ENCODE measurements at regions not wholly inside any gene's neighbourhood (a gene's known extent, or its start where the extent isn't known, plus 50 kb on each side); places are given as distances from the start of the nearest gene placed in this dataset.
A peak's percentile ranks its signal among the peaks of the same experiment; 100 is the strongest.

DNA sequence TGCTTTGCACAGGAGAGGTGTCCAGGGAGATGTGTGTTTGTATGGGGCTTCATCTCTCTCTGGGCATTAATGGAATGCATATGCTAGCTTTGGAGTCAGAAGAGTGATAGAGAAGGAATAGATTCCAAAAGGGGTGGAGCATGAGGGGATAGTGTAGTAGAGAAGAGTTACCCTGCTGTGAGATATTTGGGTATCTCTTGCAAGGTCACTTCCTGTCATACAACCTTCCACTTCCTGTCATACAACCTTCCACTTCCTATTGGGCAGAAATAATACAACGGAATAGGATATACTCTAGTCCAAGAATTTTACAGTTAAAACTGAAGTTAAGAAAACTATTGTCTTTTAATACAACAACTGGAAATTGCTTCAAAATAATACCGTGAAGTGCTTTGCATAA lies 351.8 kb upstream of the FMN2 start:
- CTCF ChIA-PET, result no interaction called here
- peak overlapping the region; percentile 10 for H3K27ac Mint-ChIP-seq
- H3K4me3 Mint-ChIP-seq, result no peak overlapping the region
- ATAC-seq (no peak), DNase-seq (no peak)
- H3K4me1 Mint-ChIP-seq, result peaks cover 13% of the 10 kb centered on the region
- H3K9me3 Mint-ChIP-seq (ENCODE audit: low read depth), result peaks cover 3% of the 10 kb centered on the region
- H3K27me3 Mint-ChIP-seq, result peaks cover 3% of the 10 kb centered on the region
- H3K36me3 Mint-ChIP-seq, result peaks cover 11% of the 10 kb centered on the region

DNA sequence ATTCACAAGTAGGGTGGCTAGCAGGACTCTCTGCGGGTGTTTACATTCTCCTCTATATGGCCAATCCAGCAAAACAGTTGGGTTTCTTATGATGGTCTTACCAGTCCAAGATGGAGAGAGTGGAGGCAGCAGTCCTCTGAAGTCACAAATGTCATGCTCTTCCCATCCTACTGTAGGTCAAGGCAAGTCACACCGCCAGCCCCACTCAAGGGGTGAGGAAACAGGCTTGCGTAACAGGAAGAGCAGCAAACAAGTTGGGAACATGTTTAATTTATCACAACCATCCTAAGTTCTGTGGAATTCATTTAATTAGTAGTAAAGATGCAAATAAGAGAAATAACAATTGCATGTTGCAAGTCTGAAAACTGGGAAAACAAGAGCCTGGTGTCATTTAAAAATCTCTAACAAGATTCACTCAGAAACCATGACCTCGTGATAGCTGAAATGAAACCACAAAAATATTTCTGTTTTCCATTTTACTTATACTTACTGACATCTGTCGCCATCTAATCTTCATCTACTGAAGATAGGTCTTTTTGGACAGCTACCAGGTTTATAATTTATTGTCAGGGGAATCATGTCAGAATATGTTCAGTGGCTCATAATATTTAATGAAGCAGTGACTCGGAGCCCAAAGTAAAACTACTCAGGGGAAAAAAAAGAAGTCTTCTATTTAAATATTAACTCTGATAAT lies 349.1 kb upstream of the FMN2 start:
- DNase-seq, result no peak
- H3K4me3 Mint-ChIP-seq, result no peak overlapping the region
- H3K4me1 Mint-ChIP-seq, result peaks cover 11% of the 10 kb centered on the region
- peaks cover 3% of the 10 kb centered on the region for H3K27me3 Mint-ChIP-seq
- peaks cover 3% of the 10 kb centered on the region for H3K9me3 Mint-ChIP-seq (ENCODE audit: low read depth)
- CTCF ChIA-PET, result no interaction called here
- ATAC-seq, result no peak
- no peak overlapping the region for H3K27ac Mint-ChIP-seq
- H3K36me3 Mint-ChIP-seq, result peaks cover 11% of the 10 kb centered on the region

DNA sequence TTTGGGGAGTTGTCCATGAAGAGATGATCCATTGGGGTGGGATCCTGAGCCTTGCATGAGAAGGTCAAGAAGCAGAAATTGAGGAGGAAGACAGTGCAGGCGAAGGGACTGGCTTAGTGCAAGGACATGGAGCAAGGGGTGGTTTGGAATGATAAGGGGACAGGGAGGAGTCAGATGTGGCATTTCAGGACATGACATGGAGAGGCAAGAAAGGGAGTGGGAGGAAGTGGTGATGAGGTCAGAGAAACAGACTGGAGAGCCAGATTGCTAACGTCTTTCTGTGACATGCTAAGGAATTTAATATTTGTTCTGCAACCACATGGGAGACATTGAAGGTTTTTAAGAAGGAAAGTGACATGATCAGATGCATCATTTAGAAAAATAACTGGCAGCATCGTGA lies 346.8 kb upstream of the FMN2 start:
- H3K9me3 Mint-ChIP-seq (ENCODE audit: low read depth), result peaks cover 1% of the 10 kb centered on the region
- peaks cover 9% of the 10 kb centered on the region for H3K36me3 Mint-ChIP-seq
- H3K4me3 Mint-ChIP-seq, result no peak overlapping the region
- no peaks in the 10 kb centered on the region for H3K27me3 Mint-ChIP-seq
- CTCF ChIA-PET, result no interaction called here
- ATAC-seq (no peak), DNase-seq (no peak)
- peaks cover 7% of the 10 kb centered on the region for H3K4me1 Mint-ChIP-seq
- no peak overlapping the region for H3K27ac Mint-ChIP-seq

DNA sequence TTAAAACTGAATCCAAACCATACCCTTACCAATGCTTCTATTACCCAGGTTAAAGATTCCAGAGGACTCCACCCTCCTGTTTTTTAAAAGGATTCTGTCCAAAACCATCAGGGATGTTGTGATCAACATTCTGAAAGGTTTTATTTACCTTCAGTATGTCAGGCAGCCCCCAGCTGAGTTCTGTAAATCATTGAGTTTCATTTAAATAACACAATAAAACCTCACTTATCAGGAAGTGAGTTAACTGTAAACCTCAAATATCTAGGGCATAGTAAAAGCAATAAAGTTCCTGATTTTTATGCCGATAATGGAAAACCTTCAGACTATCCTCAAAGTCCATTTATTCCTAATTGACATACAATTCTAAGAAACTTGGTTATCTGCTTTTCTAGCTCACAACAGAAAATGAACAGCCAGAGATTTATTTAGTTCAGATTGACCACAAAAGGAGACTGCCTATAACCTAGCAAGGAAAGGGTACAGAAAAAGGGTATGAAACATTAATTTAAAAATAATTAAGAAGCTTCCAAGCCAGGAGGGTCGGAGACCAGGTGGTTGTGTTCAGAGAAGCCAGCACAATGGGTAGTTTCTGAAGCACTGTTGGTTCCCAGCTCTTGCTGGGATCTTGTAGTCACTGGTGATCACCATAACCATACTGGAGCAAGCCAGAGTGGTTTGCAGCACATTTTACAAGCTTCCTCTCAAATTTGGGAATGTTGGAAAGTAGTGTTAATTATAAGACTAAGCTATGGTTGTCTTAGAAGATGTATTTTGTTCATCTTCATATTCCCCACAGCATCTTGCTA lies 336.4 kb upstream of the FMN2 start:
- no peak overlapping the region for H3K4me3 Mint-ChIP-seq
- DNase-seq (no peak), ATAC-seq (no peak)
- no peaks in the 10 kb centered on the region for H3K4me1 Mint-ChIP-seq
- H3K27me3 Mint-ChIP-seq, result no peaks in the 10 kb centered on the region
- no peak overlapping the region for H3K27ac Mint-ChIP-seq
- CTCF ChIA-PET, result no interaction called here
- no peaks in the 10 kb centered on the region for H3K36me3 Mint-ChIP-seq
- H3K9me3 Mint-ChIP-seq (ENCODE audit: low read depth), result no peaks in the 10 kb centered on the region

DNA sequence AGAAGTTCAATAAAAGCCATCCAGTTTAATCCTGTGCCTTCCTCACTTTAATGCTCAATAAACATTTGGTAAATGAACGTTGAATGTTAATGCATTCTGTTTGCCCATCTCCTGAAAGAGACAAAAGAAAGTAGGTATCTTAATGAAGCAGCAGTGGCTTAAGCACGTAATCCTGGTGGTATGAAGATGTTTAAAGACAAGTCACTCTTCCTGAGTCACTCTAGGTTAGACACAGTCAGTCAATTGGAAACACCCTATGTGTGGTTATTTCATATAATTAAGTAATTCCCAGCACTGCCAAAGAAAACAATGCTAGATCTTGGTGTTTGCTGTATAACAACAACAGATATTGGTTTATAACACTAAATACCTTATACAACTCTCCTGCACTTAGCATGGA lies 334.0 kb upstream of the FMN2 start:
- ATAC-seq, result no peak
- no peak overlapping the region for H3K4me3 Mint-ChIP-seq
- CTCF ChIA-PET, result no interaction called here
- no peak overlapping the region for H3K27ac Mint-ChIP-seq
- no peaks in the 10 kb centered on the region for H3K27me3 Mint-ChIP-seq
- H3K36me3 Mint-ChIP-seq, result no peaks in the 10 kb centered on the region
- H3K9me3 Mint-ChIP-seq (ENCODE audit: low read depth), result no peaks in the 10 kb centered on the region
- no peak for DNase-seq
- no peaks in the 10 kb centered on the region for H3K4me1 Mint-ChIP-seq

DNA sequence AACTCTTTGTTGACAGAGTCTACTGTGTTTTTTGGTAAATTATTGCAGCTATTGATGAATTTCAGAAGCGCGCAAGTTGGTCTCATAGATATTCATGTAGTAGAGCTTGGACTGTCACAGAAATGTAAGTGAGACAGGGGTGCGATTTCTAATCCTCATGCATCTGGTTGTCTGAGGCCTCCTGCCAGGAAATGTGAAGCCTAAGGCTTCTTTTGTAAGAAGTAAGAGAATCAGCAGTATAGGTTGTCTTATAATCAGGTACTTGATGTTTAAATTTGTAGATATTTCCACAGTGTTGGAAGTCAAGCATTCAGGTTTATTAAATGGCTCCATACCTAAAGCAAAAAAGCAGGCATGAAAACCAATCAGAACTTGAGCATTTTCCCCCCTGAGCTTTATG lies 332.9 kb upstream of the FMN2 start:
- CTCF ChIA-PET, result no interaction called here
- Mint-ChIP-seq H3K9me3 (ENCODE audit: low read depth) (no peaks in the 10 kb centered on the region), H3K27ac (no peak overlapping the region), H3K36me3 (no peaks in the 10 kb centered on the region), H3K27me3 (no peaks in the 10 kb centered on the region), H3K4me1 (no peaks in the 10 kb centered on the region), H3K4me3 (no peak overlapping the region)
- DNase-seq (no peak), ATAC-seq (no peak)

DNA sequence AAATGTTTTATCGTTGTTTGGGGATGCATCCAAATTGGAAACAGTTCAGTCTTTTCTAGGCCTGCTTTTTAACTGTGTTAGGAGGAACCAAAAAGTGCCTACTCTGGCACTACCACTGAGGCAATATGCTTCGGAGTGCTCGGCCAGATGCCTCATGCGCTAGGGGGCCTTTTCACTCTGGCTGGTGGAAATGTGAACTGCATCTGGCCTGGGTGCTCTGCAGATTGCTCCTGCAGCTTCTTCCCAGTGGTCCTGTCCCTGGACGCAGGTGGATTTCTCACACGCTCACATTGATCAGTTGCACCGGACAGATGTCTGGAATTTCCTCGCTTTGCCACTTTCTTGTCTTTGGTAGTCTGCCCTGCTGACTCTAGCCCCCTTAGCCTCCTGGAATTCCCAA lies 330.2 kb upstream of the FMN2 start:
- no peaks in the 10 kb centered on the region for H3K4me1 Mint-ChIP-seq
- no peaks in the 10 kb centered on the region for H3K27me3 Mint-ChIP-seq
- ATAC-seq (no peak), DNase-seq (no peak)
- CTCF ChIA-PET, result no interaction called here
- no peak overlapping the region for H3K4me3 Mint-ChIP-seq
- no peaks in the 10 kb centered on the region for H3K36me3 Mint-ChIP-seq
- no peak overlapping the region for H3K27ac Mint-ChIP-seq
- no peaks in the 10 kb centered on the region for H3K9me3 Mint-ChIP-seq (ENCODE audit: low read depth)

DNA sequence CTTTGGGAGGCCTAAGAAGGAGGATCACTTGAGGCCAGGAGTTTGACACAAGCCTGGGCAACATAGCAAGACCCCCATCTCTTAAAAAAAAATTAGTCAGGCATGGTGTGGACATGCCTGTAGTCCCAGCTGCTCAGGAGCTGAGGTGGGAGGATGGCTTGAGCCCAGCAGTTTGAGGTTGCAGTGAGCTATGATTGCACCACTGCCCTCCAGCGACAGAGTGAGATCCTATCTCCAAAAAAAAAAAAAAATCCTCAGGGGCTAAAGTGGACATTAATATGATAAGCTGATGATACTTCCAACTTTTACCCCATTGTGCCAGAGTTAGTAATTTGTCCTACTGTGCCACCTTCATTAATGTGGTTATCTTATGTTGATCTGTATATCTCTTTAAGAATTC lies 327.8 kb upstream of the FMN2 start:
- H3K27ac Mint-ChIP-seq, result no peak overlapping the region
- ATAC-seq, result no peak
- H3K9me3 Mint-ChIP-seq (ENCODE audit: low read depth), result no peaks in the 10 kb centered on the region
- CTCF ChIA-PET, result no interaction called here
- no peak overlapping the region for H3K4me3 Mint-ChIP-seq
- no peak for DNase-seq
- no peaks in the 10 kb centered on the region for H3K36me3 Mint-ChIP-seq
- no peaks in the 10 kb centered on the region for H3K4me1 Mint-ChIP-seq
- H3K27me3 Mint-ChIP-seq, result no peaks in the 10 kb centered on the region

DNA sequence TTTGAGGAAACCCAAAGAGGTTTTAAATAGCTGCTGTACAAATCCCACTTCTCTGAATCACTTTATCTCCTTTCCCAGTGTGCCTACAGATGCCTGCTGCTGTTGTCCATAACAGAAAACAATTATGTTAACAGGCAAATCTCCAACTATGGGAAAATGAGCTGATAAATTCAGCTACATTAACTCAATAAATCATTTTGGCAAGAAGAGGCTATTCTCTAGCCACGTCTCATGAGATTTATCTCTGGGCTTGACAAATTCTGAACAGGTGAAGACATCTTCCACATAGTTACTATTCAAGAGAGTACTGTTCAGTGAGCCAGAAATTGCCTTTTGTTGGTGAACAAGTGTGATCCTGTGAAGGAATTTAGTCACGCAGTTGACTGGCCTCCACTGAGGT lies 327.1 kb upstream of the FMN2 start:
- DNase-seq (no peak), ATAC-seq (no peak)
- Mint-ChIP-seq H3K27ac (no peak overlapping the region), H3K4me3 (no peak overlapping the region), H3K4me1 (no peaks in the 10 kb centered on the region), H3K36me3 (no peaks in the 10 kb centered on the region), H3K9me3 (ENCODE audit: low read depth) (no peaks in the 10 kb centered on the region), H3K27me3 (no peaks in the 10 kb centered on the region)
- CTCF ChIA-PET, result no interaction called here

DNA sequence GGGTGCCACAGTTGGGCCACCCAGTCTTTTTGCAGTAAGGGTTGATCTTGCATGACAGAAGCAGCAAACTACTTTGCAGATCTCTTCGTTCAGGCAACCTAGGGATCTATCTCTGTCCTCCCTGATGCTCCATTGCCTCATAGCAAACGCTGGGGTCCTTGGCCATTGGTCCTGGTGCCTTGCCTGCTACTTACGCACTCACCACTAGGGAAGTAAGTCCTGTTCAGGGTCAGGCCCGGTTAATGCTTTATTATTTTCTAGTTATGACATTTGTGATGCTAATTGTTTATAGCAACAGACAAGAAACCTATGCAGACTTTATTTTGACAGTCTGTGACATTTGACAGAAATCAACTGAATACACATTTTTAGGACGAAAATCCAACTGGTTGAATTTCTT lies 326.5 kb upstream of the FMN2 start:
- ATAC-seq, result no peak
- Mint-ChIP-seq H3K4me1 (no peaks in the 10 kb centered on the region), H3K4me3 (no peak overlapping the region), H3K9me3 (ENCODE audit: low read depth) (no peaks in the 10 kb centered on the region), H3K27ac (no peak overlapping the region), H3K36me3 (no peaks in the 10 kb centered on the region), H3K27me3 (no peaks in the 10 kb centered on the region)
- no peak for DNase-seq
- CTCF ChIA-PET, result no interaction called here

DNA sequence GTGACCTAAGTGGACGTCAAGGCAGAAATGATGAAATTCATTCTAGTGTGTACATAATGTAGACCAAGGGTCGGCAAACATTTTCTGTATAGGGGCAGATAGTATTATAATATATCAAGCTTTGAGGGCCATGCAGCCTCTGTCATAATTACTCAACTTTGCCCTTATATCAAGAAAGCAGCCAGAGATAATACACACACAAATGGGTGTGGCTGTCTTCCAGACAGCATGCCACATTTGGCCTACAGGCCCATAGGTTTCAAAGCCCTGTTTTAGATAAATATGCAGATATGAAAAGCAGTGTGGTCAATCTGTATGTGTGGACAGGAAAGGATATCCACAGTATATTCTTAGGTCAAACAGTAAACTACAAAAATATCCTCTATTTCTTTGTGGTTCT lies 320.1 kb upstream of the FMN2 start:
- ATAC-seq (no peak), DNase-seq (no peak)
- Mint-ChIP-seq H3K9me3 (ENCODE audit: low read depth) (no peaks in the 10 kb centered on the region), H3K4me3 (no peak overlapping the region), H3K4me1 (no peaks in the 10 kb centered on the region), H3K36me3 (peaks cover under 1% of the 10 kb centered on the region), H3K27me3 (no peaks in the 10 kb centered on the region), H3K27ac (no peak overlapping the region)
- CTCF ChIA-PET, result no interaction called here

DNA sequence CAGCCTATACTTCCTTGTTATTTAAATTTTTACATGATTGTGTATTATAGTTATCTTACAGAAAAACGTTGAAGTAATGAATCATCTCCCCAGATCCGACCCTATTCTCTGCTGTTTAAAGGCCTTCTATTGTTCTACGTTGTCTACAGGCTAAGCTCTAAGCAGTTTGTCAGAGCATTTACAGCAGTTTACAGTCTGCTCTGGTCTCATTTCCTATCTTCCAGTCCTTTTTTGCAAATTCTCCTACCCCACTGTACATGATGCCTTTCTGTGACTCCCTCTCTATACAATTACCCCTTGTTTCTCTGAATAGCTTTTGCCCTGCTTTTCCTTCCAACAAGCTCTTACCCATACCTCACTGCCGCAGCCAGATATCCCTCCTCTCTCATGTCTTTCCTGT lies 319.2 kb upstream of the FMN2 start:
- CTCF ChIA-PET, result no interaction called here
- ATAC-seq (no peak), DNase-seq (no peak)
- H3K4me1 Mint-ChIP-seq, result no peaks in the 10 kb centered on the region
- H3K27me3 Mint-ChIP-seq, result no peaks in the 10 kb centered on the region
- H3K36me3 Mint-ChIP-seq, result peaks cover 1% of the 10 kb centered on the region
- no peak overlapping the region for H3K27ac Mint-ChIP-seq
- H3K9me3 Mint-ChIP-seq (ENCODE audit: low read depth), result no peaks in the 10 kb centered on the region
- H3K4me3 Mint-ChIP-seq, result no peak overlapping the region

DNA sequence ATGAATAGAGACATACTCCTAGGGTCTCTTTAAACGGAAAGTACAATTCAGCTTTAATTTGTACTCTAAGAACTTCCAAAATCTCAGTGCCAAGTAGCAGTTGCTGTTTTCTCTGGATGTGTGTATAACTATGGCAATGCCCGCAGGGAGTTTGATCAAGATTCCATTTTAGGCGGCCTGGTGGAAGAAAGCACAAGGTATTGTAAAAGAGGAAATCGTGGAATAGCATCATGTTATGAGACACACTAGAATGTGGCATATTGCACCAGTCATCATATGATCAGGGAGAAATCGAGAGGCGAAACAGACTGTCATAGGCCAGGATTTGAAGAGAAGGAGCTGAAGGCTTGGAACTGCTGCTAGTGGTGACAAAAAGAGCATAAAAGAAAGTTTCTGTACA lies 316.2 kb upstream of the FMN2 start:
- Mint-ChIP-seq H3K9me3 (ENCODE audit: low read depth) (no peaks in the 10 kb centered on the region), H3K4me1 (no peaks in the 10 kb centered on the region), H3K4me3 (no peak overlapping the region), H3K36me3 (peaks cover 3% of the 10 kb centered on the region), H3K27me3 (no peaks in the 10 kb centered on the region), H3K27ac (no peak overlapping the region)
- ATAC-seq (no peak), DNase-seq (no peak)
- CTCF ChIA-PET, result no interaction called here

DNA sequence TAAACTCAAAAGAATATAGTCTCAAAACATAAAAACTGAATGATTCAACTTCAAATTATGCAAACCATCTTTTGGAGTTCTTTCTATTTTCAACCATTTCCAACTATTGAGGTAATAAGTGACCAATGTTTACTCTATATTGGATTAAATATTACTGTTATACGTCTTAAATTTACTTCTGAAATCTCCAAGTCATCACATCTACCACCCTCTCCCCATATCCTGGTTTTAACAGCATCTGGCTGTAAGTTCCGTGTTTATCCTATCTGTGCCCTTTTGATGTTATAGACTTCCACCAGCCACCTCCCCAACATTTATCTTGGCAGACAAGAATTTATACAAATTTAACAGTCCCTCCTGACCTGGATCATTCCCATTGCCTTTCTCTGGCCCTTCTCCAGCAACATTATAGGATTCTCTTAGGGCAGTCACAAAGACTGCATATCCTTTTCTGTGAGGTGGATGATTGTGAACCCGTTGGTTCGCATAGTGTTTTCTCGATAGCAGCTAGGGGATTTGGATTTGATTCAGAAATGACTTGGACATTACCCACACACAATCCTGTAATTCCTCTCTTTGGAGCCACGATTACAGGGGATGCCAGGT lies 313.4 kb upstream of the FMN2 start:
- Mint-ChIP-seq H3K9me3 (ENCODE audit: low read depth) (peaks cover 2% of the 10 kb centered on the region), H3K36me3 (peaks cover 3% of the 10 kb centered on the region), H3K4me3 (no peak overlapping the region), H3K4me1 (no peaks in the 10 kb centered on the region), H3K27me3 (no peaks in the 10 kb centered on the region), H3K27ac (no peak overlapping the region)
- DNase-seq, result no peak
- no peak for ATAC-seq
- CTCF ChIA-PET, result no interaction called here

Measured in activated CD8-positive, alpha-beta memory T cell treated with anti-CD3 and anti-CD28 coated beads, Interleukin-2, amount 10 ng/mL, durations not matched to agents 7 days and 5 days (primary cell).